ENCODE measurements at regions not wholly inside any gene's neighbourhood (a gene's known extent, or its start where the extent isn't known, plus 50 kb on each side); places are given as distances from the start of the nearest gene placed in this dataset.

- no peak for TF ChIP-seq POLR2A (IDR thresholded peaks at IDR 0.05; ENCODE audit: low read length)
- TF ChIP-seq, protein P1, sequence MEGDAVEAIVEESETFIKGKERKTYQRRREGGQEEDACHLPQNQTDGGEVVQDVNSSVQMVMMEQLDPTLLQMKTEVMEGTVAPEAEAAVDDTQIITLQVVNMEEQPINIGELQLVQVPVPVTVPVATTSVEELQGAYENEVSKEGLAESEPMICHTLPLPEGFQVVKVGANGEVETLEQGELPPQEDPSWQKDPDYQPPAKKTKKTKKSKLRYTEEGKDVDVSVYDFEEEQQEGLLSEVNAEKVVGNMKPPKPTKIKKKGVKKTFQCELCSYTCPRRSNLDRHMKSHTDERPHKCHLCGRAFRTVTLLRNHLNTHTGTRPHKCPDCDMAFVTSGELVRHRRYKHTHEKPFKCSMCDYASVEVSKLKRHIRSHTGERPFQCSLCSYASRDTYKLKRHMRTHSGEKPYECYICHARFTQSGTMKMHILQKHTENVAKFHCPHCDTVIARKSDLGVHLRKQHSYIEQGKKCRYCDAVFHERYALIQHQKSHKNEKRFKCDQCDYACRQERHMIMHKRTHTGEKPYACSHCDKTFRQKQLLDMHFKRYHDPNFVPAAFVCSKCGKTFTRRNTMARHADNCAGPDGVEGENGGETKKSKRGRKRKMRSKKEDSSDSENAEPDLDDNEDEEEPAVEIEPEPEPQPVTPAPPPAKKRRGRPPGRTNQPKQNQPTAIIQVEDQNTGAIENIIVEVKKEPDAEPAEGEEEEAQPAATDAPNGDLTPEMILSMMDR (IDR thresholded peaks at IDR 0.05), result no peak
- TF ChIP-seq NFE2L2 (conservative IDR thresholded peaks at IDR 0.05; ENCODE audit: low read length), result no peak
- no peak for TF ChIP-seq KDM1A (IDR thresholded peaks at IDR 0.05; ENCODE audit: low read depth)
- no peak for TF ChIP-seq EP300 (IDR thresholded peaks at IDR 0.05)
- TF ChIP-seq FOXS1 (CRISPR knock-in tag; IDR thresholded peaks at IDR 0.05), result no peak
- TF ChIP-seq ELK1 (IDR thresholded peaks at IDR 0.05; ENCODE audit: low read depth, low read length), result no peak
- no peak for TF ChIP-seq MAX (IDR thresholded peaks at IDR 0.05)
- TF ChIP-seq, protein P2, sequence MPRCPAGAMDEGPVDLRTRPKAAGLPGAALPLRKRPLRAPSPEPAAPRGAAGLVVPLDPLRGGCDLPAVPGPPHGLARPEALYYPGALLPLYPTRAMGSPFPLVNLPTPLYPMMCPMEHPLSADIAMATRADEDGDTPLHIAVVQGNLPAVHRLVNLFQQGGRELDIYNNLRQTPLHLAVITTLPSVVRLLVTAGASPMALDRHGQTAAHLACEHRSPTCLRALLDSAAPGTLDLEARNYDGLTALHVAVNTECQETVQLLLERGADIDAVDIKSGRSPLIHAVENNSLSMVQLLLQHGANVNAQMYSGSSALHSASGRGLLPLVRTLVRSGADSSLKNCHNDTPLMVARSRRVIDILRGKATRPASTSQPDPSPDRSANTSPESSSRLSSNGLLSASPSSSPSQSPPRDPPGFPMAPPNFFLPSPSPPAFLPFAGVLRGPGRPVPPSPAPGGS (IDR thresholded peaks at IDR 0.05), result no peak
- no peak for TF ChIP-seq REST (IDR thresholded peaks at IDR 0.05)
- TF ChIP-seq JUN (IDR thresholded peaks at IDR 0.05), result no peak
- TF ChIP-seq HDAC2 (IDR thresholded peaks at IDR 0.05), result no peak
- TF ChIP-seq SMC3 (IDR thresholded peaks at IDR 0.05), result no peak
Measured at GRCh38 chr6:137708481-137708880, 158.6 kb upstream of the TNFAIP3 start.

All from A549 (cell line).